Astrocyte of the cerebellum (primary cell): ENCODE measurements at regions not wholly inside any gene's neighbourhood (a gene's known extent, or its start where the extent isn't known, plus 50 kb on each side); places are given as distances from the start of the nearest gene placed in this dataset.

ENCODE experiments used
- DNase-seq: peaks from one replicate; pipeline ENCODE4 v3.0.0-alpha.2; 2011; ENCODE audit warnings: low read depth
- H3K4me3 ChIP-seq: 2 replicates; pipeline ENCODE4 v1.5.1; 2011; ENCODE audit warnings: mild to moderate bottlenecking, low read depth, low read length, moderate library complexity
- in situ Hi-C: cut with HindIII; loops from 2 replicates; pipeline ENCODE4 v1.10.0; 2017; ENCODE audit warnings: low sequenced_read_pairs
- TF ChIP-seq, protein P1 (sequence below): IDR thresholded peaks from 2 replicates; pipeline ENCODE4 v1.5.1; 2012; ENCODE audit warnings: low read length, low read depth, moderate library complexity, mild to moderate bottlenecking; ENCODE audit errors: missing control alignments

GRCh38 chr14:39626589-39627576 lies 194.7 kb upstream of the FBXO33 start:
- in situ Hi-C loops: no loop called here
- H3K4me3 ChIP-seq: no peak overlapping the region
- TF ChIP-seq, protein P1, sequence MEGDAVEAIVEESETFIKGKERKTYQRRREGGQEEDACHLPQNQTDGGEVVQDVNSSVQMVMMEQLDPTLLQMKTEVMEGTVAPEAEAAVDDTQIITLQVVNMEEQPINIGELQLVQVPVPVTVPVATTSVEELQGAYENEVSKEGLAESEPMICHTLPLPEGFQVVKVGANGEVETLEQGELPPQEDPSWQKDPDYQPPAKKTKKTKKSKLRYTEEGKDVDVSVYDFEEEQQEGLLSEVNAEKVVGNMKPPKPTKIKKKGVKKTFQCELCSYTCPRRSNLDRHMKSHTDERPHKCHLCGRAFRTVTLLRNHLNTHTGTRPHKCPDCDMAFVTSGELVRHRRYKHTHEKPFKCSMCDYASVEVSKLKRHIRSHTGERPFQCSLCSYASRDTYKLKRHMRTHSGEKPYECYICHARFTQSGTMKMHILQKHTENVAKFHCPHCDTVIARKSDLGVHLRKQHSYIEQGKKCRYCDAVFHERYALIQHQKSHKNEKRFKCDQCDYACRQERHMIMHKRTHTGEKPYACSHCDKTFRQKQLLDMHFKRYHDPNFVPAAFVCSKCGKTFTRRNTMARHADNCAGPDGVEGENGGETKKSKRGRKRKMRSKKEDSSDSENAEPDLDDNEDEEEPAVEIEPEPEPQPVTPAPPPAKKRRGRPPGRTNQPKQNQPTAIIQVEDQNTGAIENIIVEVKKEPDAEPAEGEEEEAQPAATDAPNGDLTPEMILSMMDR: no peak
- DNase-seq: no peak

- in situ Hi-C loops: no loop called here
- TF ChIP-seq, protein P1: no peak
- no peak for DNase-seq
- no peak overlapping the region for H3K4me3 ChIP-seq
These were observed 189.4 kb upstream of the FBXO33 start for GRCh38 chr14:39621678-39622077.

GRCh38 chr14:39621223-39621622 lies 189.0 kb upstream of the FBXO33 start:
- no peak for DNase-seq
- no peak overlapping the region for H3K4me3 ChIP-seq
- TF ChIP-seq, protein P1: no peak
- in situ Hi-C loops: no loop called here

- in situ Hi-C loops: no loop called here
- H3K4me3 ChIP-seq: no peak overlapping the region
- TF ChIP-seq, protein P1: no peak
- DNase-seq: no peak
These were observed 185.3 kb upstream of the FBXO33 start for GRCh38 chr14:39617537-39617936.

GRCh38 chr14:39615352-39615751 lies 183.1 kb upstream of the FBXO33 start:
- TF ChIP-seq, protein P1: no peak
- no peak overlapping the region for H3K4me3 ChIP-seq
- DNase-seq: no peak
- in situ Hi-C loops: no loop called here

DNA sequence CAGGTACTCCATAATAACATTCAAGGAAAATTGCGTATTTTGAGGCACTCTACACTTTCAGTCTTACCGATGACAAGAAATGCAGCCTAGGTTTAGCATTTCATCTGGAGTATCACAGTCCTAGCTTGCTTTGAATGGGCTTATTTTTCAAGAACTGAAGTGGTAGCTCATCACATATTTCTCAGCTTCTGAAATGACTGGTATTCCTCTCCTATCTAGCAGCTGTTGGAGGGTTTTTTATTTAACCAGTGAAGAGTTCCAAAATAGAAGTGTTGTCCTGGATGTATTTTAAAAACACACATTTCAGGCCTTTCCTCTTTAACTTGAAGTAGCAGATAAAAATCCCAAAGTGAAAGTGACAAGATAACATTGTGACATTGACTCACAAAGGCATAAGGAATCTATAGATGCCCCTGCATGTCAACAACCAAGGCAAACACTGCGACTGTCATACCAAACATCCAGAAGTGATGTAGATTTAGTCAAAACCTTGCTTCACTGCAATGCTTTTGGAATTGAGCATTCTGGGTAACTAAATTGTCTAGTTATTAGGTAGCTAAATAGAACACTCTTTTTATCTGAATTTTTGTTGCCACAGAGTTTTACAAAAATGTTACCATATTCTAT lies 182.2 kb upstream of the FBXO33 start:
- TF ChIP-seq, protein P1: no peak
- in situ Hi-C loops: no loop called here
- DNase-seq: no peak
- no peak overlapping the region for H3K4me3 ChIP-seq
